ENCODE measurements at regions not wholly inside any gene's neighbourhood (a gene's known extent, or its start where the extent isn't known, plus 50 kb on each side); places are given as distances from the start of the nearest gene placed in this dataset.

GRCh38 chr7:51759985-51760384 is 443.4 kb upstream of the COBL start:
- DNase-seq: no peak

GRCh38 chr7:51757960-51758359 is 441.4 kb upstream of the COBL start:
- DNase-seq: no peak

- no peak for DNase-seq
Measured at GRCh38 chr7:51732951-51733350, 416.3 kb upstream of the COBL start.

GRCh38 chr7:51732116-51732515 is 415.5 kb upstream of the COBL start:
- DNase-seq: no peak

- no peak for DNase-seq
Measured at GRCh38 chr7:51731075-51731474, 414.5 kb upstream of the COBL start.

GRCh38 chr7:51727441-51727840 is 410.8 kb upstream of the COBL start:
- DNase-seq: no peak

- no peak for DNase-seq
Measured at GRCh38 chr7:51706851-51707250, 390.2 kb upstream of the COBL start.

GRCh38 chr7:51705701-51706100 is 389.1 kb upstream of the COBL start:
- DNase-seq: no peak

GRCh38 chr7:51702673-51703072 is 386.1 kb upstream of the COBL start:
- DNase-seq: no peak

GRCh38 chr7:51701935-51702334 is 385.3 kb upstream of the COBL start:
- DNase-seq: no peak

- no peak for DNase-seq
Measured at GRCh38 chr7:51700593-51701215, 384.1 kb upstream of the COBL start.

- DNase-seq: no peak
Measured at GRCh38 chr7:51693258-51693657, 376.6 kb upstream of the COBL start.

GRCh38 chr7:51689547-51689946 is 372.9 kb upstream of the COBL start:
- no peak for DNase-seq

- DNase-seq: no peak
Measured at GRCh38 chr7:51685794-51686193, 369.2 kb upstream of the COBL start.

- DNase-seq: no peak
Measured at GRCh38 chr7:51680594-51681399, 364.2 kb upstream of the COBL start.

GRCh38 chr7:51679358-51679757 is 362.7 kb upstream of the COBL start:
- no peak for DNase-seq

GRCh38 chr7:51666751-51667150 is 350.1 kb upstream of the COBL start:
- DNase-seq: no peak

GRCh38 chr7:51666266-51666665 is 349.7 kb upstream of the COBL start:
- DNase-seq: no peak

GRCh38 chr7:51665045-51665780 is 348.6 kb upstream of the COBL start:
- DNase-seq: no peak

- DNase-seq: no peak
Measured at GRCh38 chr7:51660516-51660915, 343.9 kb upstream of the COBL start.

GRCh38 chr7:51658684-51659083 is 342.1 kb upstream of the COBL start:
- no peak for DNase-seq

- no peak for DNase-seq
Measured at GRCh38 chr7:51647931-51648351, 331.3 kb upstream of the COBL start.

GRCh38 chr7:51647486-51647885 is 330.9 kb upstream of the COBL start:
- no peak for DNase-seq

- DNase-seq: no peak
Measured at GRCh38 chr7:51645702-51646298, 329.2 kb upstream of the COBL start.

Data from CD4-positive, alpha-beta T cell treated with Interleukin-17A for 1 hour (primary cell).